GM18868 (cell line): ENCODE measurements at regions not wholly inside any gene's neighbourhood (a gene's known extent, or its start where the extent isn't known, plus 50 kb on each side); places are given as distances from the start of the nearest gene placed in this dataset.
"Not testable (repeated sequence)": the region's sequence is repeated elsewhere in the genome, so short reads cannot be mapped to it uniquely, and the experiment has no call there.

Experiments
- ATAC-seq: cut with Tn5 transposase; IDR thresholded peaks from one replicate; pipeline ENCODE4 v1.9.1; 2021; ENCODE audit warnings: mild to moderate bottlenecking, moderate library complexity; ENCODE audit not compliant: unreplicated experiment

GRCh38 chr9:82115900-82116299 is 127.3 kb downstream of the SPATA31D1 start:
- ATAC-seq = peak; percentile 64

- no peak for ATAC-seq
Observed at GRCh38 chr9:82116556-82116955, 128.0 kb downstream of the SPATA31D1 start.

- no peak for ATAC-seq
Observed at GRCh38 chr9:82117026-82117811, 128.6 kb downstream of the SPATA31D1 start.

GRCh38 chr9:82122731-82123130 is 134.2 kb downstream of the SPATA31D1 start:
- ATAC-seq = no peak

- ATAC-seq = no peak
Observed at GRCh38 chr9:82124090-82124489, 135.5 kb downstream of the SPATA31D1 start.

GRCh38 chr9:82126256-82126655 is 137.7 kb downstream of the SPATA31D1 start:
- ATAC-seq = no peak

GRCh38 chr9:82127465-82127864 is 138.9 kb downstream of the SPATA31D1 start:
- peak; percentile 37 for ATAC-seq

GRCh38 chr9:82128011-82128696 is 139.6 kb downstream of the SPATA31D1 start:
- ATAC-seq = peak; percentile 91

- ATAC-seq = no peak
Observed at GRCh38 chr9:82129708-82130107, 141.1 kb downstream of the SPATA31D1 start.

GRCh38 chr9:82130331-82131042 is 141.9 kb downstream of the SPATA31D1 start:
- ATAC-seq = no peak

GRCh38 chr9:82131072-82131471 is 142.5 kb downstream of the SPATA31D1 start:
- ATAC-seq = no peak

GRCh38 chr9:82132024-82132423 is 143.5 kb downstream of the SPATA31D1 start:
- peak; percentile 38 for ATAC-seq

- ATAC-seq = no peak
Observed at GRCh38 chr9:82134010-82134409, 145.4 kb downstream of the SPATA31D1 start.

- ATAC-seq = no peak
Observed at GRCh38 chr9:82135106-82135505, 146.5 kb downstream of the SPATA31D1 start.

- not testable (repeated sequence) for ATAC-seq
Observed at GRCh38 chr9:82138081-82138480, 149.5 kb downstream of the SPATA31D1 start.

GRCh38 chr9:82140471-82140870 is 151.9 kb downstream of the SPATA31D1 start:
- ATAC-seq = no peak

- no peak for ATAC-seq
Observed at GRCh38 chr9:82144803-82145202, 156.2 kb downstream of the SPATA31D1 start.

GRCh38 chr9:82146677-82147076 is 158.1 kb downstream of the SPATA31D1 start:
- ATAC-seq = no peak

GRCh38 chr9:82147798-82148425 is 159.3 kb downstream of the SPATA31D1 start:
- ATAC-seq = no peak

- no peak for ATAC-seq
Observed at GRCh38 chr9:82148426-82148810, 159.8 kb downstream of the SPATA31D1 start.

- no peak for ATAC-seq
Observed at GRCh38 chr9:82148901-82149461, 160.4 kb downstream of the SPATA31D1 start.
